ENCODE measurements at regions not wholly inside any gene's neighbourhood (a gene's known extent, or its start where the extent isn't known, plus 50 kb on each side); places are given as distances from the start of the nearest gene placed in this dataset.

GRCh38 chr2:220309215-220309614 lies 681.8 kb downstream of the SLC4A3 start:
- H3K4me3 ChIP-seq (replicated peaks; ENCODE audit: low read depth, low read length) = no peak overlapping the region
- no peak for TF ChIP-seq CTCF (IDR thresholded peaks at IDR 0.05; ENCODE audit: low read depth, low read length, missing control alignments)
- no peak for DNase-seq (ENCODE audit: extremely low read depth, low read depth)

GRCh38 chr2:220310451-220310861 lies 683.0 kb downstream of the SLC4A3 start:
- TF ChIP-seq CTCF (IDR thresholded peaks at IDR 0.05; ENCODE audit: low read depth, low read length, missing control alignments) = no peak
- no peak for DNase-seq (ENCODE audit: extremely low read depth, low read depth)

GRCh38 chr2:220315098-220315823 lies 687.8 kb downstream of the SLC4A3 start:
- H3K4me3 ChIP-seq (replicated peaks; ENCODE audit: low read depth, low read length) = no peak overlapping the region
- DNase-seq (ENCODE audit: extremely low read depth, low read depth) = no peak
- TF ChIP-seq CTCF (IDR thresholded peaks at IDR 0.05; ENCODE audit: low read depth, low read length, missing control alignments) = no peak

More at GRCh38 chr2:220310451-220310861, 683.0 kb downstream of the SLC4A3 start:
- no peak overlapping the region for H3K4me3 ChIP-seq (replicated peaks; ENCODE audit: low read depth, low read length)

- TF ChIP-seq CTCF (IDR thresholded peaks at IDR 0.05; ENCODE audit: low read depth, low read length, missing control alignments) = no peak
- no peak for DNase-seq (ENCODE audit: extremely low read depth, low read depth)
- no peak overlapping the region for H3K4me3 ChIP-seq (replicated peaks; ENCODE audit: low read depth, low read length)
These were observed 690.6 kb downstream of the SLC4A3 start for GRCh38 chr2:220318037-220318436.

GRCh38 chr2:220318508-220318907 lies 691.1 kb downstream of the SLC4A3 start:
- DNase-seq (ENCODE audit: extremely low read depth, low read depth) = no peak
- no peak for TF ChIP-seq CTCF (IDR thresholded peaks at IDR 0.05; ENCODE audit: low read depth, low read length, missing control alignments)
- H3K4me3 ChIP-seq (replicated peaks; ENCODE audit: low read depth, low read length) = no peak overlapping the region

- TF ChIP-seq CTCF (IDR thresholded peaks at IDR 0.05; ENCODE audit: low read depth, low read length, missing control alignments) = no peak
- no peak overlapping the region for H3K4me3 ChIP-seq (replicated peaks; ENCODE audit: low read depth, low read length)
- DNase-seq (ENCODE audit: extremely low read depth, low read depth) = no peak
These were observed 692.9 kb downstream of the SLC4A3 start for GRCh38 chr2:220320326-220320725.

GRCh38 chr2:220332886-220333285 lies 705.5 kb downstream of the SLC4A3 start:
- DNase-seq (ENCODE audit: extremely low read depth, low read depth) = no peak
- no peak for TF ChIP-seq CTCF (IDR thresholded peaks at IDR 0.05; ENCODE audit: low read depth, low read length, missing control alignments)
- H3K4me3 ChIP-seq (replicated peaks; ENCODE audit: low read depth, low read length) = no peak overlapping the region

Measured in HFF-Myc (cell line).